Endodermal cell (in vitro differentiated cells): ENCODE measurements at regions not wholly inside any gene's neighbourhood (a gene's known extent, or its start where the extent isn't known, plus 50 kb on each side); places are given as distances from the start of the nearest gene placed in this dataset.

Experiments used
- DNase-seq: peaks from one replicate; pipeline ENCODE4 v3.0.0-alpha.2; 2017
- H3K27ac ChIP-seq: 2 replicates; pipeline ENCODE4 v1.5.1; 2013; ENCODE audit warnings: mild to moderate bottlenecking, low read depth, low read length, moderate library complexity
- H3K27me3 ChIP-seq: 2 replicates; pipeline ENCODE4 v1.6.1; 2013; ENCODE audit warnings: mild to moderate bottlenecking, low read length, moderate library complexity; ENCODE audit not compliant: insufficient read depth, control insufficient read depth, poor library complexity, severe bottlenecking
- H3K36me3 ChIP-seq: 2 replicates; pipeline ENCODE4 v1.7.0; 2013; ENCODE audit warnings: mild to moderate bottlenecking, low read length, moderate library complexity; ENCODE audit not compliant: control insufficient read depth, insufficient read depth
- H3K4me1 ChIP-seq: one replicate; pipeline ENCODE4 v1.7.0; 2013; ENCODE audit warnings: low read length; ENCODE audit not compliant: control insufficient read depth, insufficient read depth
- H3K4me3 ChIP-seq: 2 replicates; pipeline ENCODE4 v1.5.1; 2013; ENCODE audit warnings: mild to moderate bottlenecking, low read length, moderate library complexity
- H3K9ac ChIP-seq: 2 replicates; pipeline ENCODE4 v1.6.1; 2013; ENCODE audit warnings: mild to moderate bottlenecking, low read length, moderate library complexity; ENCODE audit not compliant: poor library complexity, severe bottlenecking; ENCODE audit errors: extremely low read depth
- H3K9me3 ChIP-seq: 2 replicates; pipeline ENCODE4 v1.6.1; 2013; ENCODE audit warnings: mild to moderate bottlenecking, low read length, moderate library complexity; ENCODE audit not compliant: control insufficient read depth
- H3K27ac Mint-ChIP-seq: 2 replicates; pipeline ENCODE4 v1.8.0; 2020; ENCODE audit warnings: mixed read lengths
- H3K27me3 Mint-ChIP-seq: 2 replicates; pipeline ENCODE4 v1.8.0; 2021; ENCODE audit warnings: mild to moderate bottlenecking, mixed read lengths; ENCODE audit not compliant: insufficient read depth
- H3K36me3 Mint-ChIP-seq: 2 replicates; pipeline ENCODE4 v1.8.0; 2020; ENCODE audit warnings: low read depth, mixed read lengths
- H3K4me1 Mint-ChIP-seq: 2 replicates; pipeline ENCODE4 v1.8.0; 2020; ENCODE audit warnings: mixed read lengths
- H3K4me3 Mint-ChIP-seq: 2 replicates; pipeline ENCODE4 v1.8.0; 2020; ENCODE audit warnings: mild to moderate bottlenecking, moderate library complexity, mixed read lengths
- H3K9me3 Mint-ChIP-seq: 2 replicates; pipeline ENCODE4 v1.8.0; 2020; ENCODE audit warnings: mild to moderate bottlenecking, mixed read lengths
- WGBS, 2 experiments: methylation state at CpG; one replicate each; pipeline versions ENCODE4 v1.1.5 to v1.1.7; 2013; ENCODE audit warnings: missing lambda C conversion rate in 2 of 2, mixed read lengths in 1 of 2; ENCODE audit not compliant: insufficient coverage in 1 of 2, insufficient read length in 1 of 2; 5-methylcytosine and 5-hydroxymethylcytosine counted together
- TF ChIP-seq, protein P1 (sequence below): fragments of 200-600 bp; sonication (generic); conservative IDR thresholded peaks from 2 replicates; pipeline ENCODE4 v1.5.0; 2021; ENCODE audit warnings: antibody characterized with exemption, mild to moderate bottlenecking

DNA sequence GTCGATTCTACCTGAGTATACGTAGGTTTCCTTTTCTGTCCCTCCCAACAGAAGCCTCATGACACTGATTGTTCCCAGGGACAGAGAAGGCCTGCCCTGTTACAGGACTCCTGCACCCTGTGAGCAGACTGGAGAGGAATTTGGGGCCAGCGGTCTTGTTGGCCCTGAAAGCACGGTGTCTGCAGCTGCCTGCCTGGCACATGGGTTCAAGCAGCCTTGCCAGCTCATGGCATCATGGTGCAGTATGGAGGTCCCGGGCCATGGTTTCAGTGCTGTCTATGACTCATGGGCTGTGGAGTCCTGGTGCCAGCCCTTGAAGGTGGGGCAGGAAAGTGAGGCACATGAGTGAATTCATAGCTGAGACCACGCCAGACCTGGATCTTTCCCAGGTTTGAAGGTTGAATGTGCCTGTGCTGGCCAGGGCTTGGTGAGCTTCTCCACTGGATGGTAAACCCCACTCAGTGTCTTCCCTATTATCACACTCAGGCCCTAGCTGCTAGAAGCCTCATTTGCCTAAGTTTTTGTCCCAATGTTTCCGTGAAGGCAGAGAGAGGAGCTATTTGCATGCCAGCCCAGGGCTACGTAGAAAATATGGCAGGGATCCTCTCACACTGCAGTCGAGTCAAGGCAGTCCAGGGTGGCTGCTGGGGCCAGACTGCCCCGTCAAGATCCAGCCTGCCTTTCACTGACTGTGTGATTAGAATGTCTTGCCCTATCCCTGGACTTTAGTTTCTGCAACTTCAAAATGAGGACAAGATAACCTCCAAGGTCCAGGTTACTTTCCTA, 277.2 kb upstream of the CCL2 start:
- Histone ChIP-seq H3K9me3 (no peaks in the 10 kb centered on the region), H3K27ac (no peak overlapping the region), H3K4me1 (peaks cover 10% of the 10 kb centered on the region), H3K27me3 (no peaks in the 10 kb centered on the region), H3K36me3 (no peaks in the 10 kb centered on the region), H3K9ac (no peak overlapping the region), H3K4me3 (no peak overlapping the region)
- H3K27ac Mint-ChIP-seq, result peak overlapping the region; percentile 16
- TF ChIP-seq, protein P1, sequence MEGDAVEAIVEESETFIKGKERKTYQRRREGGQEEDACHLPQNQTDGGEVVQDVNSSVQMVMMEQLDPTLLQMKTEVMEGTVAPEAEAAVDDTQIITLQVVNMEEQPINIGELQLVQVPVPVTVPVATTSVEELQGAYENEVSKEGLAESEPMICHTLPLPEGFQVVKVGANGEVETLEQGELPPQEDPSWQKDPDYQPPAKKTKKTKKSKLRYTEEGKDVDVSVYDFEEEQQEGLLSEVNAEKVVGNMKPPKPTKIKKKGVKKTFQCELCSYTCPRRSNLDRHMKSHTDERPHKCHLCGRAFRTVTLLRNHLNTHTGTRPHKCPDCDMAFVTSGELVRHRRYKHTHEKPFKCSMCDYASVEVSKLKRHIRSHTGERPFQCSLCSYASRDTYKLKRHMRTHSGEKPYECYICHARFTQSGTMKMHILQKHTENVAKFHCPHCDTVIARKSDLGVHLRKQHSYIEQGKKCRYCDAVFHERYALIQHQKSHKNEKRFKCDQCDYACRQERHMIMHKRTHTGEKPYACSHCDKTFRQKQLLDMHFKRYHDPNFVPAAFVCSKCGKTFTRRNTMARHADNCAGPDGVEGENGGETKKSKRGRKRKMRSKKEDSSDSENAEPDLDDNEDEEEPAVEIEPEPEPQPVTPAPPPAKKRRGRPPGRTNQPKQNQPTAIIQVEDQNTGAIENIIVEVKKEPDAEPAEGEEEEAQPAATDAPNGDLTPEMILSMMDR, result no peak
- H3K27me3 Mint-ChIP-seq, result peaks cover 48% of the 10 kb centered on the region
- no peak overlapping the region for H3K4me3 Mint-ChIP-seq
- 86 to 88% methylated on average over 1 to 10 of the region's 10 CpGs for WGBS, 2 experiments
- H3K36me3 Mint-ChIP-seq, result no peaks in the 10 kb centered on the region
- peaks cover 30% of the 10 kb centered on the region for H3K4me1 Mint-ChIP-seq
- peak; percentile 39 for DNase-seq
- H3K9me3 Mint-ChIP-seq, result no peaks in the 10 kb centered on the region

DNA sequence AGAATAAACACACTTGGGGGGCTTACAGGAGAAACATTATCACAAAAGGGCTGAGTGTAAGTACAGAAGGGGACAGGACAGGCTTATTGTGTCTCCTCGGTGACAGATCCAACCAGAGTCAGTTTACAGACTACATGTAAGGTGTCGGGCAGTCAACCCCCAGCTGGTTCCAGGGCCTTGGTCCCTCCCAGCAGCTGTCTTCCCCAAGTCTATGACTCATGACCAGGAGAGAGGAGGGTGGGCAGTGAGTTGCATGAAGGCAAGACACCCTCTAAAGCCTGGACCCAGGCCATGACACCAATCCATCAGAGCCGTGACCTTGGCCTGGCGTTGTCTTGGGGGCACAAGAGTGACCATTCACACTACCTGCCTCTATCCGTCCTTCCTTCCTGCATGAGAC, 276.2 kb upstream of the CCL2 start:
- H3K9ac ChIP-seq, result no peak overlapping the region
- WGBS, 2 experiments, result 80 to 90% methylated on average over 1 to 5 of the region's 5 CpGs

DNA sequence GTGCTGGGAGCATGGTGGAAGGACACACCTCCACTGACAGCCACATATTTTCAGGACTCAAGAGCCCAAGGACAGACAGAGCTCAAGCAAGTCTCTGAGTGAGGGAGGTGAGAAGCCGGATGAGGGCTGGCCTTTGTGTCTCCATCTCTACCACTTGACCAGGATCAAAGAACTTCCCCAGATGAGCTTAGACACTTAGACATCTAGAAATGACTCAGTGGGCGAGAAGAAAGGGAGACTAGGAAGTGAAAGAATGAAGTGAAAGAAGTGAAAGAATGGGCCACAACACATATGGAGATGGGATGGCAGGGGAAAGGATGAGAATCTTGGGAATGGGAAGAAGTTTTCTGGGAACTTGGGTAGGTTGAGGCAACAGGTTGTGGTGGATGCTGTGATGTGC, 274.9 kb upstream of the CCL2 start:
- no peaks in the 10 kb centered on the region for H3K36me3 Mint-ChIP-seq
- no peak for DNase-seq
- no peaks in the 10 kb centered on the region for H3K27me3 ChIP-seq
- no peaks in the 10 kb centered on the region for H3K36me3 ChIP-seq
- peaks cover 49% of the 10 kb centered on the region for H3K27me3 Mint-ChIP-seq
- H3K4me1 ChIP-seq, result peaks cover 7% of the 10 kb centered on the region
- no peak overlapping the region for H3K27ac Mint-ChIP-seq
- H3K4me1 Mint-ChIP-seq, result peaks cover 13% of the 10 kb centered on the region
- H3K4me3 ChIP-seq, result no peak overlapping the region
- no peaks in the 10 kb centered on the region for H3K9me3 ChIP-seq
- TF ChIP-seq, protein P1, result no peak
- H3K4me3 Mint-ChIP-seq, result no peak overlapping the region
- no peak overlapping the region for H3K9ac ChIP-seq
- H3K27ac ChIP-seq, result no peak overlapping the region
- WGBS, 2 experiments, result 66 to 93% methylated on average over 2 of the region's 2 CpGs
- no peaks in the 10 kb centered on the region for H3K9me3 Mint-ChIP-seq

More for the DNA sequence above, 276.2 kb upstream of the CCL2 start:
- H3K36me3 Mint-ChIP-seq, result no peaks in the 10 kb centered on the region
- no peaks in the 10 kb centered on the region for H3K9me3 Mint-ChIP-seq
- H3K4me3 Mint-ChIP-seq, result no peak overlapping the region
- H3K9me3 ChIP-seq, result no peaks in the 10 kb centered on the region
- DNase-seq, result no peak
- H3K27me3 Mint-ChIP-seq, result peaks cover 49% of the 10 kb centered on the region
- no peaks in the 10 kb centered on the region for H3K27me3 ChIP-seq
- H3K4me3 ChIP-seq, result no peak overlapping the region
- no peak overlapping the region for H3K27ac Mint-ChIP-seq
- H3K4me1 ChIP-seq, result peaks cover 7% of the 10 kb centered on the region
- TF ChIP-seq, protein P1, result no peak
- H3K27ac ChIP-seq, result no peak overlapping the region
- peaks cover 21% of the 10 kb centered on the region for H3K4me1 Mint-ChIP-seq
- no peaks in the 10 kb centered on the region for H3K36me3 ChIP-seq
